GM12891 (cell line): ENCODE measurements at regions not wholly inside any gene's neighbourhood (a gene's known extent, or its start where the extent isn't known, plus 50 kb on each side); places are given as distances from the start of the nearest gene placed in this dataset.
"Not testable (repeated sequence)": the region's sequence is repeated elsewhere in the genome, so short reads cannot be mapped to it uniquely, and the experiment has no call there.

Experiments used
- PAX5 ChIP-seq: IDR thresholded peaks from 2 replicates; pipeline ENCODE4 v1.6.1; 2011; ENCODE audit warnings: low read length, moderate library complexity, mild to moderate bottlenecking; ENCODE audit not compliant: insufficient read depth, severe bottlenecking
- POLR2A ChIP-seq: IDR thresholded peaks from 2 replicates; pipeline ENCODE4 v1.6.1; 2011; ENCODE audit warnings: low read depth, low read length, control low read depth
- POLR2AphosphoS5 ChIP-seq: IDR thresholded peaks from 2 replicates; pipeline ENCODE4 v1.6.1; 2011; ENCODE audit warnings: low read depth, low read length, control low read depth
- SPI1 ChIP-seq: IDR thresholded peaks from 2 replicates; pipeline ENCODE4 v1.6.1; 2011; ENCODE audit warnings: low read depth, low read length, control low read depth
- TAF1 ChIP-seq: IDR thresholded peaks from 2 replicates; pipeline ENCODE4 v1.6.1; 2011; ENCODE audit warnings: low read depth, low read length, control low read depth

DNA sequence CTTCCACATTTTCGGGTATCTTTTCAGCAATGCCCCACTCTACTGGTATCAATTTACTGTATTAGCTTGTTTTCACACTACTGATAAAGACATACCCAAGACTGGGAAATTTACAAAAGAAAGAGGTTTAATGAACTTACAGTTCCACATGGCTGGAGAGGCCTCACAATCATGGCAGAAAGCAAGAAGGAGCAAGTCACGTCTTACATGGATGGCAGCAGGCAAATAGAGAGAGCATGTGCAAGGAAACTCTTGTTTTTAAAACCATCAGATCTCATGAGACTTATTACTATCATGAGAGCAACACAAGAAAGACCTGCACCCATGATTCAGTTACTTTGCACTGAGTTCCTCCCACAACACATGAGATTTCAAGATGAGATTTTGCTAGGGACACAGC is 300.7 kb downstream of the MMUT start:
- not testable (repeated sequence) for TF ChIP-seq POLR2A, SPI1, POLR2AphosphoS5, TAF1, PAX5
